ENCODE measurements at regions not wholly inside any gene's neighbourhood (a gene's known extent, or its start where the extent isn't known, plus 50 kb on each side); places are given as distances from the start of the nearest gene placed in this dataset.

GRCh38 chr7:92889081-92889480 is 52.7 kb upstream of the CDK6 start:
- Histone ChIP-seq H3K9me3 (ENCODE audit: insufficient read depth, low read length, severe bottlenecking) (peaks cover 12% of the 10 kb centered on the region), H2AFZ (ENCODE audit: low read depth, low read length) (no peak overlapping the region), H3K27me3 (ENCODE audit: insufficient read depth, low read length, poor library complexity) (no peaks in the 10 kb centered on the region), H3K4me2 (ENCODE audit: insufficient read depth, low read length) (no peak overlapping the region), H3K36me3 (ENCODE audit: insufficient read depth, low read length) (peaks cover 4% of the 10 kb centered on the region; the same call in 1 of the 2 replicates), H4K20me1 (ENCODE audit: insufficient read depth, low read length) (no peaks in the 10 kb centered on the region), H3K79me2 (ENCODE audit: insufficient read depth, low read length) (no peaks in the 10 kb centered on the region), H3K9ac (ENCODE audit: low read depth, low read length) (no peak overlapping the region), H3K27ac (ENCODE audit: low read length) (no peak overlapping the region), H3K4me3 (ENCODE audit: low read depth in 1 of 2, low read length in 2 of 2) (no peak overlapping the region), H3K4me1 (ENCODE audit: insufficient read depth, low read length) (no peaks in the 10 kb centered on the region)
- TF ChIP-seq EZH2 (IDR thresholded peaks at IDR 0.05; ENCODE audit: borderline replicate concordance, low read depth, low read length, severe bottlenecking) (no peak), CTCF (IDR thresholded peaks at IDR 0.05; ENCODE audit: borderline replicate concordance, extremely low read depth, low read length, poor library complexity, severe bottlenecking) (no peak)
- no peak for DNase-seq
- ATAC-seq (ENCODE audit: insufficient read depth, low read depth) = no peak
